ENCODE measurements at regions not wholly inside any gene's neighbourhood (a gene's known extent, or its start where the extent isn't known, plus 50 kb on each side); places are given as distances from the start of the nearest gene placed in this dataset.

DNA sequence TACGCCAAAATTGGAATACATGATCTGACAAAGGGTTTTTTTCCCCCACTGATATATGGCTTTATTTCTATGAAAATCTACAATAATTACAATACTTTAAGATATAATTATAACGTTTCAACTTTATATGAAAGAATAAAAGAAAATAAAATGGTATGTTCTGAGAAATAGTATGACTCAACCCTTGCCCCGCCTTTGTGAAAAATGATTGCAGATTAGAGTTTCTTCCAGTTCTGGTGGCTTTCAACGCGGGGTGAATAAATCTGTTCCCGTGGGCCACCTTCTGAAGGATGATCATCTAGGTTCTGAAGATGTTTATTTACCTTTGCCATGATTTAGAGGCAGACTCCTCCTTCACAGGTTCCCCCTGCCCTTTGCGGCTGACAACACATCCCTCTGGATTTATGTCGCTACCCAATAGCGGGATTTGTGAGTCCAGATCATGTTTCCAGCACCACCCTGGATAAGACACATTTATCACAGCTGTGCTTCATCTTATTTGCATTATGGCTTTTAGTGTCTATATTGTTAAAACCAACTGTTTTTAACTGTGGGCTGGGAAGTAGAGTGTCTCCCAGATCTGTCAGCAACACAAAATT lies 607.0 kb upstream of the KIRREL3 start:
- no peak for DNase-seq (ENCODE audit: low read depth)

DNA sequence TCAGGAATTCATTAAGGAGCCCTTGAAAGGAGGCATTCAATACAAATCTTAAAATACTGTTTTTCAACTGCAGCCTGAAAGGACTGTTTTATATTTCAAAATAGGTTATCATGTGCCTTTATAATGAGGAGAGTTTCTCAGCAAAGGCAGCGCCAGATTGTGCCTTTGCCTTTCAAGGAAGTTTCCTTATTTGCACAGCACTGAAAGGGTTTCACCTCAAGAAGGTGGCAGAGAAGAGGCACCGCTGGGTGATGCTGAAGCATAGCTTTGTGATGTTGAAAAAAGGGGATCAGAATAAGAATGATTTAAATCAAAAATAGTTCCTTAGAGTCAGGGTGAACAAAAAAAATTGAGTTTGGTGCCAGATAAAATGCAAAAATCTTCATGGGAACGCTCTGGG lies 601.0 kb upstream of the KIRREL3 start:
- no peak for DNase-seq (ENCODE audit: low read depth)

GRCh38 chr11:127600674-127601073 lies 600.1 kb upstream of the KIRREL3 start:
- no peak for DNase-seq (ENCODE audit: low read depth)

- no peak for DNase-seq (ENCODE audit: low read depth)
Observed at GRCh38 chr11:127598476-127598875, 597.9 kb upstream of the KIRREL3 start.

- no peak for DNase-seq (ENCODE audit: low read depth)
Observed at GRCh38 chr11:127596433-127596832, 595.9 kb upstream of the KIRREL3 start.

DNA sequence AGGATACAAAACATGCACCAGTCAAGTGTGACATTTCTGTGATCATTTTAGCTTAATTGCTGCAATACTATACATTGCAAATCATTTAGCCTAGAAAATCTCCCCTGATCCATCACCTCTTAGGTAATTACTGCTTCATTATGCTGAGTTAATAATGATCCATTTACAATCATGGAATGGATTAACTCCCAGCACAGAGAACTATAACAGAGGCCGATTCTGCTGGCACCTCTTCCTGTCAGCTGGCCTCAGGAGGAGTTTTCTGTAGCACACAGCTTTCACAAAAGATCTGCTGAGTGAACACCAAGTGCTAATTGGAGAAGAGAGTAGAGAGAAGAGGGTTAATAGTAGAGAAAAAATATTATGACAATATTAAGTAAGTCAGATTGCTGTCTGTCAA lies 591.8 kb upstream of the KIRREL3 start:
- DNase-seq (ENCODE audit: low read depth), result no peak

DNA sequence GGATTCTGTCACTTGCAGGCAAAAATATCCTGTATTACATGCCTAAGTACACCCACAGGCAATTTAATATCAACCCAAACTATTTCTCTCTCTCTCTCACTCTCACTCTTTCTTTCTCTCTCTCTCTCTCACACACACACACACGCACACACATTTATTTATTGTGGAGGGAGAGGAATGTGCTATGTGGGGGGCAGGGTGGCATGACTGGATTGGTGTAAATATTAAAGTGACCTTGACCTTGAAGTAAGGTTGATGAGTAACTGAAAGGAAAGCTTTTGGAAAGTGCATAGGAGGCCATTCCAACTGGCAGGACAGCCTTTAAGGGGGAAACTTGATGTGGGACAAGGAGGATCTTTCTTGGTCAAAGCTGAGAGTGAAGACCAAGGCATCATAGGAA lies 589.7 kb upstream of the KIRREL3 start:
- DNase-seq (ENCODE audit: low read depth), result no peak

DNA sequence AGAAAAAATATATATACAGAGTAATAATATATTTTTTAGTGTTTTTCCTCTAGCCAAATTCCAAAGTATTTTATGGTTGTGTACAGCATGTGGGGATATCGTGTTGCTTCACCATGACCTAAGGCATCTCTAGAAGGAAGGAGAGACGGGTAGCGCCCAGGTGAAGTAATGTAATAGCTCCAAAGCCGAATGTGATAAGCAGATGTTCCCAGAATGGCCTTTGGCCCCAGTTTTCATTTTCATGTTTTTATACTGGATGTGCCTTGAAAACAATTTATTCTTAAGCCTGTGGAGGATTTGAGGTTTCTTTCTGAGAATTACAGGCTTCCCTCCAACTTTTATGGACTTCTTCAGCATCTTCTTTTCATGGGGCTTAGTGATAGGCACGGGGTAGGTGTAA lies 587.9 kb upstream of the KIRREL3 start:
- no peak for DNase-seq (ENCODE audit: low read depth)

GRCh38 chr11:127587511-127587910 lies 586.9 kb upstream of the KIRREL3 start:
- no peak for DNase-seq (ENCODE audit: low read depth)

DNA sequence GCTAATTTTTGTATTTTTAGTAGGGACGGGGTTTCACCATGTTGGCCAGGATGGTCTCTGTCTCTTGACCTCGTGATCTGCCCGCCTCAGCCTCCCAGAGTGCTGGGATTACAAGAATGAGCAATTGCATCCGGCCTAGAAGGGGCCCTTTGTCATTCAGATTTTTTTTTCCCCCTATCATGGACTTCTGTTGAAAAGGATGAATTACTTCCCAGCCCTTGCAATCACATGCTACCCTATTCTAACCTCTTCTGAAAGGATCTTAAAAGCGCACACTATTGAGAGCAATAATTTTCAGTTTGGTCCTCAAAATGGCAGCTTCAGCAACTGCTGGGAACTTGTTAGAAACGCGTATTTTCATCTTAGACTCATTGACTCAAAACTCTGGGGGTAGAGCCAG lies 575.6 kb upstream of the KIRREL3 start:
- no peak for DNase-seq (ENCODE audit: low read depth)

DNA sequence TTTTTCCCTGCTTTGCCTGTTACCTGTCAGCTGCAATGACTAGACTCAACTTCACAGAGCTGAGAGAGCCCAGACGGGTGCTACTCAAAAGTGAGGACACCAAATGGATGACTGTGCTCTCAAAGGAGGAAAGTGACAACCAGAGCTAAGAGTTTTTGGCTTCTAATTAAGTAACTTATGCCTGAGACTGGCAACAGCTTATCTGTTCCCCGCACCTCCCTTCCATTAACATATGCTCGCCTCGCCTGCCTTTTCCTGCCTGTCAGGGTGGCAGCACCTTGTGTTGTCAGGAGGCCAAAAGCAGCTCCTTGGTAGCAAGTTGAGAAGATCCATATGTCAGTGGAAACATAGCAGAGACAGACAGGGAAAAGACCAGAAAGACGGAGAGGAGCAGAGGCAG lies 573.9 kb upstream of the KIRREL3 start:
- no peak for DNase-seq (ENCODE audit: low read depth)

DNA sequence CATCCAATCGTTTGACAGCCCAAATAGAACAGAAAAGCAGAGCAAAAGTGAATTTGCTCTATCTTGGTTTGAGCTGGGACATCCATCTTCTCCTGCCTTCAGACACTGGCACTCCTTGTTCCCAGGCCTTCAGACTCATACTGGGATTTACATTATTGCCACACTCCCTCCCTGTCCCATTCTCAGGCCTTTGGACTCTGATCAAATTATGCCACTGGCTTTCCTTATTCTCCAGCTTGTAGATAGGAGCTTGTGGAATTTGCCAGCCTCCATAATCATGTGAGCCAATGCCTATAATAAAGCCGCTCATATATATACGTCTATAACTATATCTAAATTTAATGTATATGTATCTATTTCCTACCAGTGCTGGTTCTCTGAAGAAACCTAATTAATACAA lies 568.3 kb upstream of the KIRREL3 start:
- DNase-seq (ENCODE audit: low read depth), result no peak

DNA sequence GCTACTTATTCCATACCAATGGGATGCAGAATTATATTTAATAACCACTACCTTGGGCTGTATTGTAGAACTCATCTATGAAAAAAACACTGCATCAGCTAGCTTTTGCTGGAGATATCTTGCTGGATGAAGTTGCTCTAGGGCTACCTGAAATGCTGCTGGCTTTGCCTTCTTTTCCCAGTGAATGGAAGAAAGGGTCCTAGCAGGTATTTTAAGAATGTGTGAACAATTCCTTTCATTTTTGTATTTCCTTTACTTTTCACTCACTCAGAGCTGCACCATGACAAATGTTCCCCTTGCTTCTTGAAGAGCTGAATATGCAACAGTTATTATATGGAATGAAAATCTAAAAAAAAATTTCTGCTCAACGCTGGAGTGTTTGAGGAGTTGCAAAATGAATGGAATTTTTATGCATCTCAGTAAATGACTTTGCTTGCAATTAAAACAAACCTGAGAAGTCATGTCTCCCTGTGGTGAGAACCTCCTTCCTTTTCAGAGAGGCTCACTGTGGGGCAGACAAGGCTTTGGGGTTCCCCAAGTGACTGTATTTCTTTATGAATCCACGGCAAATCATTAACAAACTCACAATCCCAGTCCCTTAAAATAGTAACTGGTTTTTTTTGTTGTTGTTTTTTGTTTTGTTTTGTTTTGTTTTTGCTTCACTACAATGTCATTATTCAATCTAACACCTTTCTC lies 566.8 kb upstream of the KIRREL3 start:
- no peak for DNase-seq (ENCODE audit: low read depth)

- DNase-seq (ENCODE audit: low read depth), result peak; percentile 80
Observed at GRCh38 chr11:127564810-127565209, 564.2 kb upstream of the KIRREL3 start.

DNA sequence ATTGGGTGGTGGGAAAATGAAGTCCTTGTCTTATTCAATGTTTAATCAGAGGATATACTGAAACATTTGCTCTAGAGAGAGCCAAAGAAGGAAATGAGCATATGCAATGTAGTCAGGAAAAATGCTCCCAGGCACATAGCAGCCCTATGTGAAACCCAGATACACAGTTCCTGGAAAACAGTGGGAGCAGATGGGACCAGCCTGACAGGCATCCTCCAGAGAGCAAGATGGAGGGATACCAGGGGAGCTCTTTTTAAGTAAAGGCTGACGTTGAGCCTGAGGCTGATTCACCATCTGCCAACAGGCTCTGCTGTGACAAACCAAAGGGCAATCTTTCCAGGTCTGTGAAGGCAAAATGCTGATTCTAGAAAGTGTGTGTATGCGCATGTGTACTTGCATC lies 559.4 kb upstream of the KIRREL3 start:
- no peak for DNase-seq (ENCODE audit: low read depth)

DNA sequence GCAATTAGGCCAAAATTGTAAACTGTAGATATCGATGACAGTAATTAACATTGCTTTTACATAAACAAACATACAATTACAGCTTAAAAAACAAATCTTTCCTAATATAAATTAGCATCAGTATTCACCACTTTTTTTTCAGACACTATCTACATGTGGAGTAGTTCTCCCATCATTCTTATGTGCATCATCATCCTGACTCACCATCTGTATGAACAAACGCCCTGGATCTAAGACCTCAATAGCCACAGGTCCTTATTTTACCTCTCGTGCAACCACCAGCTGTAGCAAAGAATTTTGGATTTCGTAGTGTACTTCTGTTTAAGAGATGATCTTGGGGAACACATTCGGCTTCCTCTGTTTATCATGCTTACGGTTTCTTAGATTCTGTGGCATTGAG lies 551.9 kb upstream of the KIRREL3 start:
- DNase-seq (ENCODE audit: low read depth), result peak; percentile 29

DNA sequence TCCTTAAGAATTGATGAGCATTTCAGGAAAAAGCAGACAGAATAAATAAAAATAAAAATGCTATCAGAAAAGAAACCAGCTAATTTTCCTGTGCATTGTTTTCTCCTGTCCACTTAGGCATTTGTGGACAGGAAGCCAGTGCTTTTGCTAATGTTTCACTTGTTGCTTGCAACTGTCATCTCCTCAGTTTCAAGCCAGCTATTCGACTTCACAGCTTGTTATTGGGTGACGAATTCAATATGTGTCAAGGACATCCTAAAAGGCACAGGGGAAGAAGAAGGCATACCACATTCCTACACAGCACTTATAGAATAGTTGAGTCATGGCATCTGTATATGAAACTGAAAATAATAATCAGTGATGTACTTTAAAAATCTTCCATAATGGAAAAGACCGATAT lies 530.6 kb upstream of the KIRREL3 start:
- DNase-seq (ENCODE audit: low read depth), result no peak

GRCh38 chr11:127528297-127528696 lies 527.7 kb upstream of the KIRREL3 start:
- DNase-seq (ENCODE audit: low read depth), result no peak

DNA sequence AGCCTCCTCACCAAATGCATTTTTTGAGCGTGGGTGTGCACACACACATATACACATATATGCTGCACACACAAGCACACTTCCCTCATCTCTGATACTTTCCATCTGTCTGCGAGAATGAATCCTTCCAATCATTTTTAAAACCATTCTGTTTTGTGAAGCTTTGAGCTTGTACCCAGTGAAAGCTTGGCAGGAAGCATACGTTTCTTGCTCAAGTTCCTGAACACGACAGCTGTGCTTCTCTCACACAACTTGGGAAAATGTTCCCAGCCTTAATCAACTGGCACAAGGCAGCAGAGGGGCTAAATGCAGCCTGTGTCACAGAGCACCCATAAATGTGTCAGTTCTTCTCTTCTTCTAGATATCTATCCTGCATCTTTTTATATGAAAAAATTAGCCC lies 524.0 kb upstream of the KIRREL3 start:
- no peak for DNase-seq (ENCODE audit: low read depth)

GRCh38 chr11:127521413-127521812 lies 520.8 kb upstream of the KIRREL3 start:
- peak; percentile 62 for DNase-seq (ENCODE audit: low read depth)

GRCh38 chr11:127507851-127508250 lies 507.3 kb upstream of the KIRREL3 start:
- no peak for DNase-seq (ENCODE audit: low read depth)

DNA sequence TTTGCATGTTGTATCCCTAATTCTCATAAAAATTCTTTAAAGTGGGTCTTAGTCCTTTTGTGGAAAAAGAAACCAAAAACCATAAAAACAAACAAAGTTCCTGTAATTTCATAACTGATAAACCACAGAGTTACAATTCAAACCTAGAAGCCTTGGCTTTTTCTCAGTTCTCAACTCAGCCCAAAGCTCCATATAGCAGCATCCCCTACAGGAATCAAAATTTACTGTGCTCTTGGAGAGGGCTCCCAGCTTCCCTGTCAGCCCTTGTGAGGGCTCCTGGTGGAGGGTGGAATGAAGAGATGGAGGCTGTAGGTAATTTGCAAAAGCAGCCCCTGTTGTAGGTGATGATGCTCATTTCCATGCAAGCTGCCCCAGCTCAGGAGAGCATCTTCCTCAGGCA lies 506.1 kb upstream of the KIRREL3 start:
- DNase-seq (ENCODE audit: low read depth), result no peak

DNA sequence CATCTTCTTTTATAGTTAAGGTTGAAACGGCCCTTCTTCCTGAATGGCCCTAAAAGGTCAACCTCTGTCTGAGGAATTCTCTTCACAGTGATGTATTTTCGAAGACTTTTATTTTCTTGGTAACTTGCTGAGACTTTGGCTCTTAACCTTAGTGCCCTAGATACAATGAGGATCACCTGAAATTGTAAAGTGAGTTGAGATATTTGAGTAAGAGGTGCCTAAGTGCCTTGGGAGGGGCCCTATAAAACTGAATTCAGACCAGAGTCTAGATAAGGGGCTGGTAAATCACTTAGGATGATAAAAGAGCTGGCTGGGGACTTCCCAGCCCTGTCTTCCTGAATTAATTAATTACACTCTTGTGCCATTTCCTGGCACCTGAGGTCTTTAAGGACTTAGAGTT lies 505.6 kb upstream of the KIRREL3 start:
- DNase-seq (ENCODE audit: low read depth), result no peak

- no peak for DNase-seq (ENCODE audit: low read depth)
Observed at GRCh38 chr11:127496165-127496564, 495.6 kb upstream of the KIRREL3 start.

All from Daoy (cell line).